ENCODE measurements at regions not wholly inside any gene's neighbourhood (a gene's known extent, or its start where the extent isn't known, plus 50 kb on each side); places are given as distances from the start of the nearest gene placed in this dataset.

DNA sequence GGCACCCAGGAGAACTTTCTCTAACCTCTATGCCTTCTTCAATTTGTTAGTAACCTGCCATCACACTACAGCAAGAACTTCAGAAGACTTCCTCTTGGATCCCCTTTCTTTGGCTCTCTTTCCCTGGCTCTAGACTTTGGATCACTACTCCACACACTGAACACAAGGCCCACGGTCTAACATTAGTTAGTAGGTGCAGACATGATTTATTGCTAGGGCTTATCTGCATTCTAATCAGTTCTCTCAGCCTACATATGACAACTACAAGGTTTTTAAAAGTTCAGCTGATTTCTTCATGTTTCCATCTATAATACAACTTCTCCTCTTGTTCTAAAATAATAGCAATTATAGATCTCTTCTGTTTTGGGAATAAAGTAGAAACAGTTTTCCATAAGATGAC is 209.1 kb upstream of the ANXA10 start:
- DNase-seq (ENCODE audit: low read depth in 1 of 2, low spot score in 2 of 2): no peak
- no peak overlapping the region for H4K8ac ChIP-seq (ENCODE audit: extremely low read depth, insufficient read depth, low read length)
- no peak overlapping the region for H3K56ac ChIP-seq (replicated peaks; ENCODE audit: insufficient read length, low read depth, low read length)
- no peaks in the 10 kb centered on the region for H3K27me3 ChIP-seq (replicated peaks in 1 of 4; ENCODE audit: control insufficient read depth in 3 of 4, extremely low read depth in 1 of 4, insufficient read depth in 3 of 4, low read length in 3 of 4)
- H4K20me1 ChIP-seq (replicated peaks in 1 of 2; ENCODE audit: control insufficient read depth in 1 of 2, insufficient read depth in 2 of 2, low read length in 2 of 2): no peaks in the 10 kb centered on the region
- H3K27ac ChIP-seq (ENCODE audit: low read depth, low read length): no peak overlapping the region
- H2BK120ac ChIP-seq (replicated peaks; ENCODE audit: low read depth, low read length): no peak overlapping the region
- no peaks in the 10 kb centered on the region for H3K79me2 ChIP-seq (ENCODE audit: control insufficient read depth in 1 of 2, insufficient read depth in 2 of 2, low read length in 2 of 2)
- FAIRE-seq: no peak
- no peak overlapping the region for H2BK20ac ChIP-seq (ENCODE audit: low read length)
- CTCF ChIA-PET (ENCODE audit: partially characterized antibody): no interaction called here
- H4K5ac ChIP-seq (ENCODE audit: insufficient read length, low read depth, low read length): no peak overlapping the region
- no peaks in the 10 kb centered on the region for H3K79me1 ChIP-seq (ENCODE audit: low read depth, low read length)
- no peaks in the 10 kb centered on the region for H3K23me2 ChIP-seq (ENCODE audit: low read depth, low read length)
- H2AFZ ChIP-seq (ENCODE audit: low read length): peak overlapping the region; percentile 92
- H3K4me3 ChIP-seq (ENCODE audit: extremely low read depth in 1 of 4, insufficient read depth in 2 of 4, low read depth in 3 of 4, low read length in 4 of 4): no peak overlapping the region
- no peak overlapping the region for H2BK15ac ChIP-seq (ENCODE audit: low read length)
- no peak overlapping the region for H3K4ac ChIP-seq (replicated peaks; ENCODE audit: insufficient read length, low read depth, low read length)
- H3K14ac ChIP-seq (ENCODE audit: insufficient read length): no peak overlapping the region
- peaks cover 0 to 6% (median 3%) of the 10 kb centered on the region in 4 experiments; a peak in 4 of 7 replicates for H3K4me1 ChIP-seq (replicated peaks in 1 of 4; ENCODE audit: control insufficient read depth in 3 of 4, insufficient read depth in 4 of 4, low read length in 3 of 4)
- 90% methylated on average over 1 of the region's 1 CpG; no CpG with 5 or more reads in 1 of the 2 experiments for WGBS, 2 experiments (ENCODE audit: extremely low coverage in 1 of 2, insufficient coverage in 1 of 2, insufficient read length in 1 of 2, insufficient replicate concordance in 2 of 2, low coverage in 1 of 2, low lambda C conversion rate in 2 of 2, missing lambda C conversion rate in 1 of 2)
- H2AK5ac ChIP-seq (ENCODE audit: low read depth, low read length): no peak overlapping the region
- no peaks in the 10 kb centered on the region for H3K36me3 ChIP-seq (ENCODE audit: control insufficient read depth in 2 of 4, insufficient read depth in 4 of 4, low read length in 3 of 4)
- POLR2A ChIA-PET (ENCODE audit: partially characterized antibody): no interaction called here
- no peak overlapping the region for H3K18ac ChIP-seq (ENCODE audit: extremely low read depth, low read length)
- H3K4me2 ChIP-seq (ENCODE audit: insufficient read depth in 1 of 2, low read depth in 2 of 2, low read length in 2 of 2): no peak overlapping the region
- no peak overlapping the region for H3K23ac ChIP-seq (ENCODE audit: insufficient read length)
- no peak overlapping the region for H4K91ac ChIP-seq (replicated peaks; ENCODE audit: insufficient read length, low read length)
- no peak overlapping the region for H3K9ac ChIP-seq (replicated peaks in 1 of 4; ENCODE audit: extremely low read depth in 1 of 4, low read depth in 3 of 4, low read length in 3 of 4)
- no peaks in the 10 kb centered on the region for H3K9me3 ChIP-seq (ENCODE audit: insufficient read depth in 2 of 2, low read depth in 1 of 2, low read length in 1 of 2)
- no peak overlapping the region for H2BK12ac ChIP-seq (ENCODE audit: low read depth, low read length)
- no peak overlapping the region for H2BK5ac ChIP-seq (ENCODE audit: low read depth, low read length)
- TF ChIP-seq TCF12 (IDR thresholded peaks at IDR 0.05; ENCODE audit: low read depth, low read length) (no peak), KDM5A (IDR thresholded peaks at IDR 0.05; ENCODE audit: low read length) (no peak), GABPA (IDR thresholded peaks at IDR 0.05; ENCODE audit: borderline replicate concordance, insufficient read depth, low read length) (no peak), BACH1 (IDR thresholded peaks at IDR 0.05; ENCODE audit: low read length) (no peak), HDAC6 (IDR thresholded peaks at IDR 0.05; ENCODE audit: low read depth, low read length) (no peak), ASH2L (IDR thresholded peaks at IDR 0.05; ENCODE audit: low read length) (no peak), BCL11A (IDR thresholded peaks at IDR 0.05; ENCODE audit: low read depth in 2 of 2, low read length in 2 of 2) (no peak), POLR2AphosphoS5 (IDR thresholded peaks at IDR 0.05; ENCODE audit: low read depth, low read length) (no peak)
